MCF 10A (cell line): ENCODE measurements at regions not wholly inside any gene's neighbourhood (a gene's known extent, or its start where the extent isn't known, plus 50 kb on each side); places are given as distances from the start of the nearest gene placed in this dataset.
A peak's percentile ranks its signal among the peaks of the same experiment; 100 is the strongest.

Experiments used
- BruUV-seq: library from RNA; stranded (reverse); fragments of 400-500 nt; replicated peaks from 2 replicates; lab custom pipeline; 2021; lab: Mats Ljungman, UMichigan
- CTCF ChIA-PET: fragments of 300-600 bp; sonication (Branson Sonifier 250); formaldehyde crosslinking; extraction: SDS; loops from one replicate; lab custom pipeline; 2021; ENCODE audit warnings: antibody characterized with exemption, inconsistent platforms; lab: Yijun Ruan, JAX
- POLR2A ChIA-PET: fragments of 300-600, 350-650 bp; sonication (Branson Sonifier 250); formaldehyde crosslinking; extraction: SDS; loops from one replicate; lab custom pipeline; 2020; ENCODE audit warnings: antibody characterized with exemption, inconsistent platforms; lab: Yijun Ruan, JAX
- DNase-seq: peaks from one replicate; pipeline ENCODE4 v3.0.0-alpha.2; 2018; ENCODE audit not compliant: unreplicated experiment
- H3K27ac Mint-ChIP-seq: one replicate; pipeline ENCODE4 v1.8.0; 2022; ENCODE audit warnings: mild to moderate bottlenecking, low read depth, mixed read lengths; ENCODE audit not compliant: unreplicated experiment
- H3K27me3 Mint-ChIP-seq: one replicate; pipeline ENCODE4 v1.8.0; 2022; ENCODE audit warnings: mixed read lengths; ENCODE audit not compliant: insufficient read depth, unreplicated experiment
- H3K36me3 Mint-ChIP-seq: one replicate; pipeline ENCODE4 v1.8.0; 2022; ENCODE audit warnings: mild to moderate bottlenecking, moderate library complexity, mixed read lengths; ENCODE audit not compliant: insufficient read depth, unreplicated experiment
- H3K4me1 Mint-ChIP-seq: one replicate; pipeline ENCODE4 v1.8.0; 2022; ENCODE audit warnings: mixed read lengths; ENCODE audit not compliant: insufficient read depth, unreplicated experiment
- H3K4me3 Mint-ChIP-seq: one replicate; pipeline ENCODE4 v1.8.0; 2022; ENCODE audit warnings: mild to moderate bottlenecking, moderate library complexity, mixed read lengths; ENCODE audit not compliant: unreplicated experiment
- H3K9me3 Mint-ChIP-seq: one replicate; pipeline ENCODE4 v1.8.0; 2022; ENCODE audit warnings: mixed read lengths; ENCODE audit not compliant: unreplicated experiment
- CTCF ChIP-seq: fragments of 200-600 bp; IDR thresholded peaks from one replicate; pipeline ENCODE4 v1.8.0; 2022; ENCODE audit warnings: antibody characterized with exemption, mild to moderate bottlenecking; ENCODE audit not compliant: unreplicated experiment
- intact Hi-C: fragments of 100-400 bp; cut with micrococcal nuclease; formaldehyde crosslinking; loops from 2 replicates; pipeline ENCODE4 v1.14.1; 2022

GRCh38 chr15:59798605-59798917 lies 109.4 kb upstream of the BNIP2 start:
- intact Hi-C loops = no loop called here
- POLR2A ChIA-PET = interaction anchor here (0.7 to 1.6 kb wide), 2 partner anchors 30 to 59 kb away, joined by 3 to 10 read pairs; no protein-coding TSS in a partner anchor
- Mint-ChIP-seq H3K27me3 (peaks cover 7% of the 10 kb centered on the region), H3K36me3 (peaks cover 6% of the 10 kb centered on the region), H3K27ac (peak overlapping the region; percentile 53), H3K4me1 (peaks cover 19% of the 10 kb centered on the region), H3K9me3 (peaks cover 9% of the 10 kb centered on the region), H3K4me3 (no peak overlapping the region)
- DNase-seq = no peak
- no TSS peak for BruUV-seq
- CTCF ChIA-PET = interaction anchor here (0.7 kb wide), 3 partner anchors 21 to 74 kb away, joined by 3 to 5 read pairs (median 3); no protein-coding TSS in a partner anchor
- no peak for TF ChIP-seq CTCF

- Mint-ChIP-seq H3K9me3 (peaks cover 9% of the 10 kb centered on the region), H3K27ac (peak overlapping the region; percentile 53), H3K27me3 (peaks cover 7% of the 10 kb centered on the region), H3K4me3 (no peak overlapping the region), H3K36me3 (peaks cover 6% of the 10 kb centered on the region), H3K4me1 (peaks cover 22% of the 10 kb centered on the region)
- CTCF ChIA-PET = interaction anchor here (0.7 to 1.2 kb wide), 4 partner anchors 21 to 73 kb away, joined by 3 to 5 read pairs (median 3); no protein-coding TSS in a partner anchor
- TF ChIP-seq CTCF = no peak
- no TSS peak for BruUV-seq
- DNase-seq = peak; percentile 40
- POLR2A ChIA-PET = interaction anchor here (0.7 to 1.6 kb wide), 2 partner anchors 30 to 59 kb away, joined by 3 to 10 read pairs; no protein-coding TSS in a partner anchor
- intact Hi-C loops = no loop called here
Observed at GRCh38 chr15:59797756-59798604, 108.9 kb upstream of the BNIP2 start.

- ChIA-PET POLR2A (no interaction called here), CTCF (no interaction called here)
- DNase-seq = no peak
- Mint-ChIP-seq H3K27ac (no peak overlapping the region), H3K36me3 (no peaks in the 10 kb centered on the region), H3K27me3 (peaks cover 7% of the 10 kb centered on the region), H3K9me3 (peaks cover 9% of the 10 kb centered on the region), H3K4me1 (peaks cover 34% of the 10 kb centered on the region), H3K4me3 (no peak overlapping the region)
- no TSS peak for BruUV-seq
- intact Hi-C loops = no loop called here
- no peak for TF ChIP-seq CTCF
Observed at GRCh38 chr15:59794229-59794886, 105.2 kb upstream of the BNIP2 start.

- H3K4me3 Mint-ChIP-seq = no peak overlapping the region
- no peaks in the 10 kb centered on the region for H3K9me3 Mint-ChIP-seq
- no peak overlapping the region for H3K27ac Mint-ChIP-seq
- BruUV-seq = no TSS peak
- TF ChIP-seq CTCF = no peak
- H3K27me3 Mint-ChIP-seq = peaks cover 7% of the 10 kb centered on the region
- intact Hi-C loops = no loop called here
- POLR2A ChIA-PET = interaction anchor here (1.1 kb wide), 1 partner anchor 11 kb away, joined by 3 read pairs; no protein-coding TSS in a partner anchor
- CTCF ChIA-PET = no interaction called here
- H3K4me1 Mint-ChIP-seq = peaks cover 16% of the 10 kb centered on the region
- no peak for DNase-seq
- H3K36me3 Mint-ChIP-seq = no peaks in the 10 kb centered on the region
Observed at GRCh38 chr15:59792359-59792758, 103.2 kb upstream of the BNIP2 start.
